ENCODE measurements at regions not wholly inside any gene's neighbourhood (a gene's known extent, or its start where the extent isn't known, plus 50 kb on each side); places are given as distances from the start of the nearest gene placed in this dataset.
"Not testable (repeated sequence)": the region's sequence is repeated elsewhere in the genome, so short reads cannot be mapped to it uniquely, and the experiment has no call there.

DNA sequence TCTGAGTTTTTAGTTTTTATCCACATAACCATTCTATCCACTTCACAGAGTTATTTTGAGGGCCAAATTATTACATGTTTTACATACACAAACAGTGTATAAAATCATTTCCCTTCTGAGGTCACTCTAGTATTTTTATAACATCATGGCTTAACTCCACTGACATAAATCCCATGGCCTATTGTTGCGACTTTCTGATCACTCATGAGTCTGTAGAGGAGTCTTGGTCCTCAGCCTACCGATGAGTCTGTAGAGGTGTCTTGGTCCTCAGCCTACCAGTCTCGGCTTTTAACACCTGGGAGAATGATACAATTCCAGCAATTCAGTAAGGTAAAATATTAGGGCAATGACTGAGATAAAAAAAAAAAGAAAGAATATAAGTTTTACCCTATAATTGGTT is 483.7 kb downstream of the USP25 start:
- H3K4me3 ChIP-seq (ENCODE audit: low read depth, low read length): no peak overlapping the region

DNA sequence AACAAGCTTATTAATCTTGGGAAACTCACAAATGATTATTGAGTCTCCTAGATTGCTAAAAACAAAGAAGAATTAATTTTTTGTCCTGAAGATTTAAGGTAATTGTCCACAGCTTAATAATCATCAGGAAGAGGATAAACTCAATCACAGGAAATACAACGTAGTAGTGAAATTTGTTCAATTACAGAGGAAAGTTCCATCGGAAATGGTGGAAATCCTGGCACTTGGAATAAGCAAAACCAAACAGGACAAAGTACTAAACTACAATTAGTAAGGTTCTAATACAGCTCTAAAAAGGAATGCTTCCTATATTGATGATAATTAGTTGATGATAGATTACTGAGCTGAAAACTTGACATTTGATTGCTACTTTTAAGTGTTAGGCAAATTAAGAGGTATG is 485.4 kb downstream of the USP25 start:
- H3K4me3 ChIP-seq (ENCODE audit: low read depth, low read length): no peak overlapping the region

GRCh38 chr21:16215663-16216183 is 485.9 kb downstream of the USP25 start:
- no peak overlapping the region for H3K4me3 ChIP-seq (ENCODE audit: low read depth, low read length)

DNA sequence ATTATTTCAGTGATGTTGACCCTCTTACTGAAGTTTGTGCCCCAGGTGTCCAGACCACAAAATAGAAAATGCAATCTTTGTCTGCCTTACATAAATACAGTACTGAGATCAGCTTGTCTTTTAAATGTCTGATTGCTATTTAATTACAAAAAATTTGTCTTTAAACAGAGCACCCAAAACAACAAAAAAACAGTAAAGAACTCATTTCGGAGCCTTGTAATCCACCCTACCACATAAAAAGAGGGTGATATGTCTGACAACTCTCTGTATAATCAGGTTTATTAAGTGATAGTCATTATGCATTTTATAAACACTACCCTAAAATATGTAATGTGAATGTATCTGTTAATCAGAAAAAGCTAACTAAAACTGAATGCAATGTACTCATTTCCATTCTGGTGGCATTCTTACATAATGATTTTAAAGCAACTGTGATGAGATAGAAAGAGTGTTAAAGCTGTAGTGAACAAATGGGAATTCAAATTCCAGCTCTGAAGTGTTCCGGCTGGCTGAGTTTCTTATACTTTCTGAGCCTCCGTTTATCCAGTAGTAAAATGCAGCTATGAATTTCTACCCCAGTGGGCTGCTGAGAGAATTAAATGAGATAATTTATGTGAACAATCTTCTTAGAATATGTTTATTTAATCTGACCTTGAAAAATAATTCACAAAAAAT is 486.6 kb downstream of the USP25 start:
- H3K4me3 ChIP-seq (ENCODE audit: low read depth, low read length): no peak overlapping the region

- no peak overlapping the region for H3K4me3 ChIP-seq (ENCODE audit: low read depth, low read length)
These were observed 489.0 kb downstream of the USP25 start for GRCh38 chr21:16218682-16219343.

DNA sequence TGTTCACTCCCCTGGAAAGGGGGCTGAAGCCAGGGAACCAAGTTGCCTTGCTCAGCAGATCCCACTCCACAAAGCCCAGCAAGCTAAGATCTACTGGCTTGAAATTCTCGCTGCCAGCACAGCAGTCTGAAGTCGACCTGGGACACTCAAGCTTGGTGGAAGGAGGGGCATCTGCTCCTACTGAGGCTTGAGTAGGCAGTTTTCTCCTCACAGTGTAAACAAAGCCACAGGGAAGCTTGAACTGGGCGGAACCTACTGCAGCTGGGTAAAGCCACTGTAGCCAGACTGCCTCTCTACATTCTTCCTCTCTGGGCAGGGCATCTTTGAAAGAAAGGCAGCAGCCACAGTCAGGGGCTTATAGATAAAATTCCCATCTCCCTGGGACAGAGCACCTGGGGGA is 495.0 kb downstream of the USP25 start:
- H3K4me3 ChIP-seq (ENCODE audit: low read depth, low read length): not testable (repeated sequence)

GRCh38 chr21:16239659-16240265 is 510.0 kb downstream of the USP25 start:
- no peak overlapping the region for H3K4me3 ChIP-seq (ENCODE audit: low read depth, low read length)

GRCh38 chr21:16241016-16241415 is 511.2 kb downstream of the USP25 start:
- H3K4me3 ChIP-seq (ENCODE audit: low read depth, low read length): no peak overlapping the region

DNA sequence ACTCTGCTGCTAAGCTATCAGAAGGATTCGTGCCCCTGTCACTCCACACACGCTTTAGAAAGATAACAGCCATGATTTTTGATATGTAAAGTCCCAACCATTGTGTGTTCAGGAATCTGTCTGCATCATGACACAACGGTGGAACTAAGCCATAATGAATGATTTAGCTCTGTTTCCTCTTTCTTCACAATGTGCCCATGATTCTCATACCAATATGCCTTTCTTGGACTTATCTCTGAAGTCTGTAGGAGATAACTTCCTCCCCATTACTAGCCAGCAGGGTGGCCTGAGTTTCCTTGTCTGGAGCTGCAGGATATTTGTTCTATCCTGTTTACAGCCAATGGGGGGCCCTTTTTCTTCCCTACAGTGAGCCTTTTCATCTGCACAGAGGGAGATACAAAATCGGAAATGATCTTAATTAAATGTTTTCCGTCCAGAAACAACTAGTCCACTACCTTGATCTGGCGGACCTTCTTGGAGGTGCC is 511.7 kb downstream of the USP25 start:
- H3K4me3 ChIP-seq (ENCODE audit: low read depth, low read length): no peak overlapping the region

GRCh38 chr21:16243396-16243795 is 513.6 kb downstream of the USP25 start:
- no peak overlapping the region for H3K4me3 ChIP-seq (ENCODE audit: low read depth, low read length)

- no peak overlapping the region for H3K4me3 ChIP-seq (ENCODE audit: low read depth, low read length)
These were observed 518.9 kb downstream of the USP25 start for GRCh38 chr21:16248705-16249104.

GRCh38 chr21:16250273-16250672 is 520.5 kb downstream of the USP25 start:
- H3K4me3 ChIP-seq (ENCODE audit: low read depth, low read length): no peak overlapping the region

DNA sequence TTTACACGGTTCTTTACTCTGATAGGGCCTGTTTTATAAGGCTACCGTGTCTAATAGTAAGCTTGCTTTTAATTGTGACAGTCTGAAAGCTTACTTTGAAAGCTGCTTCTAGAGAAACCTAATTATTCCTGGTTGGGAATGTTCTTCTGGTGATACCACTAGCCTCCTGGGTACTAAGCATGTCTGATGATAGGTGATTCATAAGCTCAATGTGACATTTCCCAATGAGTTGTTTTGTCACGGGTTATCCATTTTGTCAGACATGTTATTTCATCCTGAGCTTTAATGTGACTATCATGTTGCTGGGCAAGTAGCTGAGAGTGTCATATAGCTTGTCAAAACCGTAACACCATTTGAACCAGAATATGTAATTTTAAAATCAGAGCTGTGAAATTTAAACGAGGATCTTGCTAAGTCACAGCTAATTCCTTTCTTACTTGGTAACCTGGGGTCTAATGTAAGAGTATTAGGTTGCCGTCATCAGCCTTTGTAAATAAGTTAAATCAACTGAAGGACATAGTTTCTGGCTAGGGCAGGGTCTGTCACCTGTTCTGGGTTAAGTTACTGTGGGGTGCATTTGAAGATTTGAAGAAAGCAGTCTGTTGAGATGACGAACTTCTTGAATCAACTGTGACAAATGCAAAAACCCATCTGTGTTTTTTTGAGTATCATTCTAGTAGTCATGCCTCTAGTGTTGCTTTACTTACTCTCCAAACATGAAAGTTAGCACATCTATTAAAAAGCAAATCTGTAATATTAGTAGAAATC is 529.2 kb downstream of the USP25 start:
- H3K4me3 ChIP-seq (ENCODE audit: low read depth, low read length): no peak overlapping the region

GRCh38 chr21:16262091-16262490 is 532.3 kb downstream of the USP25 start:
- H3K4me3 ChIP-seq (ENCODE audit: low read depth, low read length): no peak overlapping the region

- no peak overlapping the region for H3K4me3 ChIP-seq (ENCODE audit: low read depth, low read length)
These were observed 534.5 kb downstream of the USP25 start for GRCh38 chr21:16264319-16264718.

DNA sequence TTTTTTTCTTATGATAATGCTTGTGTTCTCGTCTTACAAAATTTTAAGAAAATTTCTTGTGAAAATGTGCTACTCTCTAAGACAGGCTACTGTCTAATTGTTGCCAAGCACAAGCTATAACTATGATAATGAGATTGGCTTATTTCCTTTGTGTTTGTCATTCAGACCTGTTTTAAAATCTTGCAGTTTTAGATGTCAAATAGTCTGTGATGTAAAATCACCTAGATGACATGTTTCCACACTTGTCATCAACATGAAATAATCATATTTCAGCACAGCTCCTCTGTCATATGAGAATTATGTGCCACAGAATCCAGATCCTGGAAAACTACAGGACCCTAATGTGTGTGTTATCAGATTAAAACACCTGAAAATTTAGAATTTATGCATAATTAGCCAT is 539.7 kb downstream of the USP25 start:
- H3K4me3 ChIP-seq (ENCODE audit: low read depth, low read length): no peak overlapping the region

- H3K4me3 ChIP-seq (ENCODE audit: low read depth, low read length): no peak overlapping the region
These were observed 550.2 kb downstream of the USP25 start for GRCh38 chr21:16279731-16280581.

- H3K4me3 ChIP-seq (ENCODE audit: low read depth, low read length): no peak overlapping the region
These were observed 550.9 kb downstream of the USP25 start for GRCh38 chr21:16280686-16281091.

DNA sequence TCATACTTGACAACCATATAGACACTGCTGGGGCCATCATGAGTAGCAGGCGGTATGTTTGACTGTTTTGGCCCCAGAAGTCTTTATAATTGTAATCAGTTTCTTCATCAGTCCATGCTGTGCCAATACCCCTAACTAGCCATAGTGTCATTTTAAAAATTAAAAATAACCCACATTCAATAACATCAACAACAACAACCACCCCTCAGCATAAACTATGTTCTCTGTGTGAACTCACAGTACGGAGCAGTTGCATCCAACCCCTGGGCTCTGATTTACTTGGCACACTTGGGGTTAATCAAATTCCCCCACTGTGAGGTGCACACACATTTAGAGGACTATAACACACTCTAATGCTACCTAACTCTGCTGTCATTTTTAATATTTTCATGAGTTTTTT is 553.7 kb downstream of the USP25 start:
- no peak overlapping the region for H3K4me3 ChIP-seq (ENCODE audit: low read depth, low read length)

DNA sequence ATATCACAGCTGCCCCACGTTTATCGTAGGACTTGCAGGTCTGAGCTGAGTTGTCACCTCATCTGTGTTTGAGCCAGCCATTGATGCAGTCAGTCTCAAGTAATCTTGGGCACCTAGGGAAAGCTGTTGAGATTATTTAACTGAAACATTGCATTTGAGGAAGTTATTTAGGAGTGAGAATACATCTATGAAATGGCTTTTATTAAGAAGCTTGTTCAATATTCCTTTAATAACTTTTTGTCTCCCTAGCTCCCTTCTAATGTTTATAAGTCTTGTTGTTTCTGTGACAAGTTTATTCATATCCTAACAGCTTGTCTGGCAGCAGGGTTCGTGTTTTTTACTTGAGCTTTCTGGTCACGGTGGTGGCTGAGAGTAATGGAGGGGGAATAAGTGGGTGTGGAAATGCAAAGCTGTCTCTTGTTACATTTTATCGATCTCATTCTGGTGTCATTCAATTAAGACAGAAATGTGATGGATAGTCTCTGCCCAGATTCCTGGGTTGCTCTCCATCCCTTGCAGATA is 555.9 kb downstream of the USP25 start:
- H3K4me3 ChIP-seq (ENCODE audit: low read depth, low read length): no peak overlapping the region

Measured in iPS-11a (cell line).